Endometrium (tissue), 2 donors: ENCODE measurements at regions not wholly inside any gene's neighbourhood (a gene's known extent, or its start where the extent isn't known, plus 50 kb on each side); places are given as distances from the start of the nearest gene placed in this dataset.
A peak's percentile ranks its signal among the peaks of the same experiment; 100 is the strongest.

Experiments
- FAIRE-seq: peaks from 2 replicates; lab custom pipeline; 2012; peaks lifted over from hg19 to GRCh38; lab: Jason Lieb, UNC
- donor health status: control.
- donor health status: control.

DNA sequence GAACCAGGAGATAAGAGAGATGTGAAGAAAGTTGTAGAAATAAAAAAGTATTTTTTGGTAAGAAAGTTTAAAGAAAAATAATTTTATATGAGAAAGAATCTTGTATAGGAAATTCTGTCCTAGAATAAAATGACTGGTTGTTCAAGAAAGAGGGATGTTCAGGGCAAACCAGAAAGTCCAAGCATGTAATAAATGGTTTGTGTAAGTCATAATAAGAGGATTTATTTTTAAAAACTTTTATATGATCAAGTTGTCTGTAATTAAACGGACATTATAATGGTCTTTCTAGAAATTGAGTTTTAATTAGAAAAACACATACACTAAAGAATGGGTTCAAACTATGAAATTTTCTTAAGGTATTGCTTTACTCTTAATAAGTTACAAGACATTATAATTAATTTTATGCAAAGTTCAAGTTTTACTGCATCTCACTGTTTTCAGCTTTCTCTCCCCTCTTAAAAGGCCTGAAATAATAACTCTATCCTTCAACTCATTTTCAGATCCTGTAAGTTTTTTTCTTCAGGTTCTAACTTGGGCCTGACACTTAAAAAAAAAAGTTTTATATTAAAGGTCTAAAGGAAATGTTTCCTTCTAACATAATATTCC is 56.1 kb upstream of the ZNF300 start:
- FAIRE-seq, result no peak

- FAIRE-seq, result peak; percentile 76
These were observed 55.5 kb upstream of the ZNF300 start for GRCh38 chr5:150960323-150960722.
